ENCODE measurements at regions not wholly inside any gene's neighbourhood (a gene's known extent, or its start where the extent isn't known, plus 50 kb on each side); places are given as distances from the start of the nearest gene placed in this dataset.

GRCh38 chr3:95352471-95352870, 1289.6 kb downstream of the NSUN3 start:
- TF ChIP-seq EZH2 (IDR thresholded peaks at IDR 0.05) (no peak), POLR2AphosphoS5 (IDR thresholded peaks at IDR 0.05; ENCODE audit: borderline replicate concordance, low read depth, low read length) (no peak), FOXP2 (optimal IDR thresholded peaks at IDR 0.05; ENCODE audit: control extremely low read depth, extremely low read length, insufficient read depth) (no peak)

Data from SK-N-MC (cell line).